CD4-positive, alpha-beta T cell treated with Interleukin-6 at 100 ng/mL for 8 hours (primary cell): ENCODE measurements at regions not wholly inside any gene's neighbourhood (a gene's known extent, or its start where the extent isn't known, plus 50 kb on each side); places are given as distances from the start of the nearest gene placed in this dataset.
"Not testable (repeated sequence)": the region's sequence is repeated elsewhere in the genome, so short reads cannot be mapped to it uniquely, and the experiment has no call there.

Source experiments
- DNase-seq: peaks from one replicate; pipeline ENCODE4 v3.0.0-alpha.2; 2020; ENCODE audit warnings: mixed read lengths, low spot score

DNA sequence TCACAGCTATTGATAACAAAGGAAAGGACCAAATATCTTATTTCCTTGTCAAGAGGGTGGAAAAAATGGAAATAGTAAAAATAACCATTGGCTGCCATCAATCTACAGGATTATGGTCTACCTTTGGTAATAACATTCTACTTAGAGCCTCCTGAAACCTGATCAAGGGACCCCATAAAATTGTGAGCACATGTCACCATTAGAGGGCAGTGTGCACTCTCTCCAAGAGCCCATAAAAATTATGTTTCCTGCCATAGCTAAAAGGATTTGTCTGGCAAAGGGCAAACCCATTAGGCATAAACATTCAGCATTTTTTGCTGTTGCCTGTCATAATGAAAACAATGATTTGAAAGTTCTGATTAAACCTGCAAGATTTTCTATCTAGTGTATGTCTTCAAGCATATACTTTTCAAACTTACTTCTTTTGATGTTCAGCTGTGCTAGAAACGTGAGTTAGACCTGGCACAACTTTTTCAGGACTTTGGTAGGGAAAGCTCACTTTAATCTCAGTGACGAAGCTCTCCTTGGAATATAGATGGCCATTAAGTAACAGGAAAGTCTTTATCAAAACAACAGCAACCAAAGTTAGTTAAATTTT lies 120.7 kb upstream of the ZFP64 start:
- peak; percentile 71 for DNase-seq

DNA sequence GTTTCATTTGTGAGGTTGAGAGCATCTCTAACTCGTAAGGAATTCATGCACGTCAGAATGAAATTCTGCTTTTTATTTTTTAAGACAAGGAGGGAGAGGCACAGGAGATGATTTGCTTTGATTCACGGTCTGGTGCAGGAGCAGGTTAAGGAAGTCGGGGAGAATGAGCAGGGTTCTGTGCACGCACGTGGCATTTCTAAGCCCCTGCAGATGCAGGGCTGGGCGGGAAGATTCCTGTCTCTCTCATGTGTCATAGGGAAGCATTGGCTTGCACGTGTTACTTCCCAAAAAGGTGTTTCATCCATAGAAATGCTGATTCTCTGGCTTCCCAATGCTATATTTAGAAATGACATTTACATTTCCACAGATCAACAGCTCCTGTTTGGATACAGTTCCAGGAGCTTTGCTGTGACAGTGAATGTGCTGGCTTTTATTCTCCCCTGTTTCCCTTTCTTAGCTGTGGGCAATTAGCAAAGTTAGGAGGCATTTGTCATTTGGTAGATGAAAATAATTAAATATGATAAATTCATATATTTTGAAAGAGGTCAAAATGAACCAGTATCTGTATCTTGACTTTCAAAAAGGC lies 119.7 kb upstream of the ZFP64 start:
- DNase-seq: no peak

DNA sequence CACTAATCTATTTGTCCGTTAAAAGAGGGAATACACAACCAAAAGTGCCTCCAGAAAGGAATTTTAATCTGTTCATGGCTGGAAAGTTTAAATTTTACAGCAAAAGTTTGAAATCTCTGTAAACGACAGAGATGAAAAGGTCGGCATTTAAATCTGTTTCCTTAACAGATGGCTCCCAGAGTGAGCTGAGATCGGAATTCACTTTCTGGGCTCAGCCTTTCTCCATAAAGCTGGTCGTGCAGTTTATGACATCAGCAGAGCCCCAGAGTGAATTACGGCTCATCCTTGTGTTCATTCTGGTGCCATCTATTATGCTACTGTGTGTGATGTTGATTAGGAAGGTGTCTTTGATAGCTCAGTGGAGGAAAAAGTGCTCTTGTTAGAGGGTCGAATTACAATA lies 117.6 kb upstream of the ZFP64 start:
- no peak for DNase-seq

DNA sequence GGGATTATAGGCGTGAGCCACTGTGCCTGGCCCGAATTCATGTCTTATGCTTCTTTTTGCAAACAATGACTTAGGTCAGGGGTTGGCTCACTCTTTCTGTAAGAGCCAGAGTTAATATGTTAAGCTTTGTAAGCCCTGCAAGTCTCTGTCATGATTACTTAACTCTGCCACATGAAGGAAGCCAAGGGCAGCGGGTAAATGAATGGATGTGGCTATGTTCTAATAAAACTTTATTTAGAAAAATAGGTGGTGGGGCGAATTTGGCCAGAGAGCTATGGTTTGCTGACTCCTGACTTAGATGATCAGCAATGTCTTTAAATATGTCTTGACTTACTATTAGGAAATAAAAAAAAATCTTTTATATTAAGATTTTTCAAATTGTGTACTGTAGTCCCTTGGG lies 114.9 kb upstream of the ZFP64 start:
- no peak for DNase-seq

DNA sequence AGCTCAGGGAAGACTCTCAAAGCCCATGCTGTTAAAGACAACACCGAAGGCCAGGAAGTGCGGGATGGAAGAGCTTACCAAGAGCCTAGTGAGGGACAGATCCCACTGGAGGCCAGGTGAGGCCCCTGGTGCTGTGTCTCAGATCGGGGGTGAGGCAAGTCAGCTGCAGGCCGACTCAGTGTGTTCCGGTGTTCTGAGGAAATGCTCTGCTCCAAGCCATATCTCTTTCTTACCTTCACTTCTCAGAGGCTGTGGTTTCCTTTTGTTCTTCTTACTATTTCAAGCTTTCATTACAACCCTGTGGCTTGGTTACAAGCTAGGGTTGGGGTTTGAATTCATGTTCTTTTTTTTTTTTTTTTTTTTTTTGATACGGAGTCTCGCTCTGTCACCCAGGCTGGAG lies 114.3 kb upstream of the ZFP64 start:
- peak; percentile 61 for DNase-seq

DNA sequence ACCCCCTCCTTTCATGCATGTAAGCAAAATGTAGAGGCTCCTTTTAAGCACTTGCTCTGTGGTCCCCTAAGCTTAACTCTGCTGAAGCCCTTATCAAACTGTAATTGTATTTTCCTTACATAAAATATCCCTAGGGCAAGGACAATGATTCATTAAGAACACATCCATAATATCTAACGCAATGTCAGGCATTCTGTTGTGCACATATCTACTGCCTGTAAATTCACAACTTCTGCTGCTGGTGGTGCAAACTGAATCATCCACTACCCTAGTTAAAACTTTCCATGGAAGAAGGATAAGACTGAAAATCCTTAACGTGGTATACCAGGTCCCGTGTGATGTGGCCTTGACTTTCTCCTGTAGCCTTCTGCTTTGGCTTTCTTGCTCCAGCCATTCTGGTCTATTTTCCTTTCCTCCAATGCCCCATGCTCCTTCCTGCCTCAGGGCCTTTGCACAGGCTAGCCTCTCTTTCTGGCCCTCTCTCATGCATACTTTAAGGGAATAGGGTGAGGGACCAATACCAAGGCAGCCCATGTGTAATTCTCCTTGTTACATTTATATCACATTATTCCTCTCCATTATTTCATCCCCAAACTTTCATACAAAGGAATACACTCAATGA lies 113.6 kb upstream of the ZFP64 start:
- no peak for DNase-seq

DNA sequence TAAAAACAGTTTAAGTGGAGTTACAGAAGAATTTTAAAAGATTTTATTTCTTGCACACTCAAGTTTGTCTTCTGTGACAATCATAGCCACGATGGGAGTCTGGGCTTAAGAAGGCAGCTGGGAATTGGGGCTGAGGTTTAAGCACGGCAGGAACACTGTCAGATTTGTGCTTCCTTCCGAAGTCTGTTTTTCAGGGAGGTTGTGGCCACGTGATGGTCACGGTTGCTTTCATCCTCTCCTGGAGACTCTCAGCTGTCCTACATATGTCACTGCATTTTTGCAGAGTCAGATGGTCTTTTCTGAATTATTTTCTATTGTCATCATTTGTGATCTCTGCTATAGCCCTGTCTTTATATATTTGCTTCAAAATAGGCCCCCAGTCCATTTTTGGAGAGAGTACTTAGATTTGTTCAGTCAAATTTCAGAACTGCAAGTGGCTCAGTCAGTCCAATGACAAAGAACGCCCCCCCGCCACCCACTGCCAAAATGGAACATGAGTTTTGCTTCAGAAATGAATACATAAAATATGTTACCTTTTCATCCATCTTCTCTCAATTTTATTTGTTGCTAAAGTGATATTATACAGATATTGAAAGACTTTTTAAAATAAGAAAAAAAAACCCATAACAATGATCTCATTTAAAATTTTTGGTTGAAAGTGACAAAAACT lies 111.8 kb upstream of the ZFP64 start:
- no peak for DNase-seq

DNA sequence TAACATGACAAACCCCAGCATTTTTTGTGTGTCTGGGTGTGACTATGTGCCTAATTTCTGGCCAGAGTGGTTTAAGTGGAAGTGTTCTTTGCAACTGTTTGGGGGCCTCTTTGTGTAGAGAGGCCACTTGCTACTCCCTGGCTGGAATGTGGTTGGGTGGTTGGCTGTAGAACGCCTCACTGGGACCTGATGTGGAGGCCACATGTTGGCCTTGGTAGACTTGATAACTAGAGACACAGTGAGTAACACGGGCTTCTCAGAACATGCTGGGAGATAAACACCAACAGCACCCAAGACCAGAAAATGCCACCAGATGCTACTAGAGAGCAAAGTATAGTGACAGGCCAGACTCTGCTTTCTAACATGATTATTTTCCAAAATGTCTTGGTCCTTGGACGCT lies 111.2 kb upstream of the ZFP64 start:
- no peak for DNase-seq

DNA sequence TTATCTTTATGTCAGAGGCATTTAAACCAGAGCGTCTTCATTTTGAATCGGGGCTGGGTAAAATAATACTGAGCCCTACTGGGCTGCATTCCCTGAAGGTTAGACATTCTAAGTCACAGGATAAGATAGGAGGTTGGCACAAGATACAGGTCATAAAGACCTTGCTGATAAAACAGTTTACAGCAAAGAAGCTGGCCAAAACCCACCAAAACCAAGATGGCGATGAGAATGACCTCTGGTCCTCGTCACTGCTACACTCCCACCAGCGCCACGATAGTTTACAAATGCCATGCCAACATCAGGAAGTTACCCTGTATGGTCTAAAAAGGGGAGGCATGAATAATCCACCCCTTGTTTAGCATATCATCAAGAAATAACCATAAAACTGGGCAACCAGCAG lies 110.5 kb upstream of the ZFP64 start:
- DNase-seq: not testable (repeated sequence)

DNA sequence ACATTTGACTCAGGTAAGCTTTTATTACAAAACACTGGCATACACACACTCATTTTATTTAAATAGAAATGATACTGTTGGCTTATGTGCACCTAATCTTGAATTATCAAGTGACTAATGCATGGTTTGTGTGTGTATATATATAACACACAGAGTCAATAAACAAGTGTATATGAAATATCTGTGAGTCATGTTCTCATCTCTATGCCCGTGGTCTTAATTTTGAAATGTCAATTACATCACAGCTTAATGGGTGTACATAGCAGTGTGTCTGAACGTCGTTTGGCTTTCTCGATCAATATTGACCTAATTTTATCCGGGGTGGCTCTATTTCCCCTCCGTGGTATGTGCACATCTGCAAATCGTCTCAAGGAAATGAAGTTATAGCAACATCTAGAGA lies 104.0 kb upstream of the ZFP64 start:
- no peak for DNase-seq

DNA sequence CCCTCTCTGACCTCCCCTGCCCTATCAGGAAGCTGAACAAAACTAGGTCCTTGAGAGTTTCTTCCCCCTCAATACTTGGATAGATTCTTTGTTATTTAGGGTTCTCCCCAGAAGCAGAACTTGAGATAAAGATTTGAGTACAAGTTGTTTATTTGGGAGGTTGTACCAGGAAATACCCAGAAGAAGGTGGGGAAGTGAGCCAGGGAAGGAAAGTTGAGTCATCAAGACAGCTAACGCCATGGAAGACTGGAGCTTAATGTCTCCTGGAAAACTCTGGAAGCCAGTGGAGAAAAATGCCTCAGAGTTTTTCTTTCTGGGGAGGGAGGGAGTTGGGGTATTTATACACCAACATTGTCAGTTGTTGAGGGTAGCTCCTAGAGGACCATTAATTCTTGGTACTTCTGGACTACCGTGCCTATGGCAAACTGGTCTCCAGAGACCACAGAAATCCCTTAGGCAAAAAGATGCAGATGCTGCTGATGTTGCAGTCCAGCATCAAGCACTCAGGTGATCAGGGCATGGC lies 102.6 kb upstream of the ZFP64 start:
- DNase-seq: no peak

DNA sequence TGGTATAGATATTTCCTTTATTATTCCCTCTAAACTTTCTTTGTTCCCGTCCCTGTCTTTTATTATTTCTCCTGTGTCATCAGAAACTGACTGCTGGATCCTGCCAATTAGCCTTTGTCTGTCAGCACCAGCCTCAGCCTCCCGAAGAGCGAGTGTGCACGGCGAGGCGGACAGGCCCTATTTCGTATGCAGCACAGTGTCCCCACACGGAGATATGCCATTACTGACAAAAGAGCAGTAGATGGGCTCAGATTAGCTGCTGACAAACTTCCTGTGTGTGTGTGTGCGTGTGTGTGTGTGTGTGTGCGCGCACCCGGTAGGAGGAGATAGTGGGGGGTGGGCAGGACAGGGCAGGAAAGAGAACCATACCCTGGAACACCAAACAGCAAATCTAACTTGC lies 99.5 kb upstream of the ZFP64 start:
- no peak for DNase-seq

DNA sequence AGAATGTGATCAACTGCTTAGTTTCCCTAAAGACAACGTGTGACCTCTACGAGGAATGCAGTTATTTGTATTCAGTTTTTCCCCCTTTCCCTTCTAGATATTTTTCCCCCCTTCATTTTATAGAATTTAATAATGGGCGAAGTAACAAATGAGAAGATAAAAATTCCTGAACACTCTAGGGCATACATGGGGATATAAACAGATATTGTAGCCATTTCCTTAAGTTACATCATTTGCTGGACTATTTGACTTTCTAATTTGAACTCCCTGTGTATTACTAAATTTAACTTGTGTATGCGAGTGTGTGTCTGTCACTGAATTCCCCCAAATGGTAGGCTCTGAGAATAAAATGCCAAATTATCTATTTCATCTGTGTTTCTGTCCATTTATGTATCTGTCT lies 99.0 kb upstream of the ZFP64 start:
- DNase-seq: no peak

DNA sequence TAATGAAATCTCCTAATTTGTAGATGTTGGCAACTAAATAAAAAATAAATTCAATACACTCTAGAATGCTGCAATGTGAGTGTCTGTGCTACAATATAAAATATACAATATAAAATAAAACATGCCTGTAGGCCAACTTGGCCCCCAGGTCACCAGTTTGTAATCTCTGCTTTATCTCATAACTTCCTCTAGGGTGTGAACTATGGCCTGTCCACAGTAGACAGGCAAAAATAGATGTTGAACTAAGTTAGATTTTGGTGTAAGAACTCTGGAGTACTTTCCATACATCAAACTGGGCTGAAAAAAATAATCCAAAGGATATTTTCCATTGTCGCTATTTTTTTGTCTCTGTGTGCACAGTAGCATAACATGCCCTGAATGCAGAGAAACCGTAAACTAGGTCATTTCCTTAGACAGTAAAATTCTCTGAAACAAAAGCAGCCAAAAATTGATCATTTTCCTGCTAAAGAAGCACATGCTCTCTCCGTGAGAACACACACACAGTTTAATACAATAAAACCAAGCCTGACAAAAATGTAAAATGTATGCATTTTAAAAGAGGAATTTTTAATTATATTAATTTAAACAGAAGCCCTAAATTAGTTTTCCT lies 98.5 kb upstream of the ZFP64 start:
- DNase-seq: no peak

DNA sequence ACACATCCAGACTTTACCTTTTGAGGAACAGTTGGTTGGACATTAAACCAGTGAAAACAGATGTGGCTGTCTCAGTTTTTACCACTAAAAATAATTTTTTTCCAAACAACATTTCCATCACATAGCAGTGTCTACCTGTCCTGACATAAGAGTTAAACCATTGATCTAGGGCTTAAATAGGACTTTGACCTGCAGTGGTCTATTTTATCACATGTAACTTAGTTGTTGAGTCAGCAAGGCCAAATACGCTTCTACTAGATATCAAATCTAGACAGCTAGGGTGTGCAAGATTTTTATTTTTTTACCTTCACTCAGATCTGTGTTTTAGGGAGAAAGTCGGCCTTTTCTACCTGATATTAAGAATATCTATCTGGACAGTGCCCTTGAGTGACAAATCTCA lies 88.8 kb upstream of the ZFP64 start:
- DNase-seq: no peak

DNA sequence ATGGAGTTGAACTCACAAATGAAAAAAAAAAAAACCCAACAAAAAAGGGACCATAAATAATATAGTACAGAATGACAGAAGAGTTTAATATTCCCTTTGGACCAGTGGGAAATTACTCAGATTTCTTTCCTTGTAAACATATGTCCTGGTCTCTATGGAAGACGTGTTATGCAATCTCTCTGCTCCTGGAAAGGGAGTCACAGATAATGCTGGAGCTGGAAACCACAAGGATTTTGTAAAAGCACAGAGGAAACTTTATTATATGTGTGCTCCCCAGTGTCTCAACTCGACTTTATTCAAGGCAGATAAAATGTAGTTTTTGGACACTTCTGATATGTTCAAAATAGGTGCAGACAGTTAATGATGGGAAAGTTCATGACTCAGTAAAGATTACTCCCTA lies 88.1 kb upstream of the ZFP64 start:
- no peak for DNase-seq

DNA sequence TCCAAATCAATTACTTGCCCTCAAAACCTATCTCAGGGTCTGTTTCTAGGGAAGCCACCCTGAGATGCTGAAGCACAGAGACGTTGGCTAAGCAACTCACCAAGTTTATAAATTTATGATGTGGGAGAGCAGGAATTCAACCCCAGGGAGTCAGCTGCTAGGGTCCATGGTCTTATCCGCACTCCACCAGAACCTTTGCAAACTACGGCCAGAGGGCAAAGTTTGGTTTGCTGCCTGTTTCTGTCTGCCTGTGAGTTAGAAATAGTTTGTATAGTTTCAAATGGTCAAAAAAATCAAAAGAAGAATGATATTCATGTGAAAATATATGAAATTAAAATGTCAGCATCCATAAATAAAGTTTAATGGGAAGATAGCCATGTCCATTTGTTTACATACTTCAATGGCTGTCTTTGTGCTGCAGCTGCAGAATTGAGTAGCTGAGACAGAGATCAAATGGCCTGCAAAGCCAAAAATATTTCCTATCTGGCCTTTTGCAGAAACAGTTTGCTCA lies 83.7 kb upstream of the ZFP64 start:
- no peak for DNase-seq

DNA sequence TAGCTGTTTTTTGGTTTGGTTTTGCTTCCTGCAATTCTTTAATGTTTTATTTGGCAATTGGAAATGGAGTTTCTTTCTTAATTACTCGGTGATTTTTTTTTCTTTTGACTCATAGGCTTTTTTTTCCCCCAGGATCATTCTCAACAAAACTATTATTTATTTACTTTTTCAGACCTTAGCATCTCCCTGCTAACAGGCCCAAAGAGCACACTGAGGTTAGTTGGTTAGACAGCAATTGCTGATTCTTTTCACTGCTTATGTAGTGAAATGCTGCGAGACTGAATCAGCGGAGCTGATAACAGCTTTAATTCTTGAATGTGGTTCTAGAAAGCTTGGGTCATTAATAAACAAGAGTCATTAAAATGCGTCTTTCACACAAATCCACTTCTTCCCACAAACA lies 79.1 kb upstream of the ZFP64 start:
- DNase-seq: no peak

DNA sequence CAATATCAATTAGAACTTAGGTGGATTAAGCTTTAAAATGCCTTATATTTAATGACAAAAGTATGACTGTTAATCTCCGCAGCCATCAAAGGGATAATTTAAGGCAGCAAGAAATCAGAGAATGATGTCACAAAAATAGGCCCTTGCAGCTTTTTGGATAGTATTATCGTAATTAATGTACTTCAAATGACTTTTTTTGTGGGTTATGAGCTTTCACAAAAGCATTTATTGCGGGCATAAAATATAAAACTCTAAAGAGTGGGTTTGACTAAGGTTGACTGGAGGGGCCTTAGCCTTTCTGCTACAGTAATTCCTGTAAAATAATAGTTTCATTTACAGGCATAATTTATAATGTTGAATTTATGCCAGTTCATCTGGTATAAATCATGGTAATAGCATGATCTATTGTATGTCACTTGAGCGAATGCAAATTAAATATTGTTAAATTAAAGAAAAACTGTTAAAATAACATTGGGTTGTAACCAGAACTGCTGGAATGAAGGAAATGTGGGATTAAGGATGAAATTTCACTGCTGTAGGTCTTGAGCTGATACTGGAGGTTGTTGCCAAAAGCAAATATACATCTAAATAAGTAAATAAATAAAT lies 78.5 kb upstream of the ZFP64 start:
- no peak for DNase-seq

DNA sequence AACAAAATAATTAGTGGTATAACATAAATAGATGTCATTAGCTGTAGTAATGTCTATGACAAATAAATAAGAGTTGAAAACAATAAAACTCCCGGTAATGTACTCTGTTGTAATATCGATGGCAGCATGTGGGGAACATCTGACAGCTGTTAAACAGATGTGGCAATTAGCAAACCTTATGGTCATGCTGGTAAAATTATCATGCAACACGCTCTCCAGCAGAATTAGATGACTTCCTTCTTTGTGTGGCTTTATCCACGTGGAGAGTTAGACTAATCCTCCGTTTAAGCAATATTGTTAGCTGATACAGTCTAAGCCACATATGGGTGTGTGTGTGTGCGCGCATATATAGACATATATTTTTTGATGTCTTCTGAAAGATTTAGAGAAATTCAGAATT lies 77.7 kb upstream of the ZFP64 start:
- no peak for DNase-seq

DNA sequence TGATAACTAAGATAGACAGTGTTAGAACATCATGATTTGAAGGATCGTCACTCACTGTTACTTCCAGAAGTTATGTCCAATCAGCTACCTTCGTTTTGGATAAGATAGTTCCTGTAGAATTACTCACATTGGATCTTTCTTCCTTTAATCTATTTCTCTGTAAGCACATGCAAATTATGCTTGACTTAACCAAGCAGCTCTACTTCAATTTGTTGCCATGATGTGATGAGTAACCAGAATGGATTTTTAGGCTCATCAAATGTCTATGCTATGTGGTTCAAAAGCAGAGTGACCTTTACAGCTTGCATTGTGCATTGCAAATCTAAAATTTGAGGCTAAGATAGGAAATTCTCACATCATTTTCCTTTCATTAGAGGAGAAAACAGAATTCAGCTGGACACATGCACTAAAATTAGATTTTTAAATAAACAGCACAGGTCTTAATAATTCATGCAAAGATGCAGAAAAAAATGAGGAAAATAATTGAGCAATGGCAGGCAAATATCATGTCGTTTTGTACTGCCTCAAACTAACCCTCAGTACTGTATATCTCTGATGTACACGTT lies 76.7 kb upstream of the ZFP64 start:
- DNase-seq: no peak

DNA sequence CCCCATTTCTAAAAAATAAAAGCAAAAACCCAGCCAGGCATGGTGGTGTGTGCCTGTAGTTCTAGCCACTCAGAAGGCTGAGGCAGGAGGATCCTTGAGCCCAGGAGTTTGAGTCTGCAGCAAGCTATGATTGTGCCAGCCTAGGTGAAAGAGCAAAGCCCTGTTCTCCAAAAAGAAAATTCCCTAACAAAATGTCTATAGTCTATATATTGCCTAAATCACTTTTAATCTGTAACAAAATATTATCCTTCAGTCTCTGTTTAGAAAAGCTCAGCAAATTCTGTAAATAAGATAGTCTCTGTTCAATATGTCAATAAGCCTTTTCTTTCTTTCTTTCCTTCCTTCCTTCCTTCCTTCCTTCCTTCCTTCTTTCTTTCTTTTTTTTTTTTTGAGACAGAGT lies 75.8 kb upstream of the ZFP64 start:
- no peak for DNase-seq
